Neural crest cell (in vitro differentiated cells): ENCODE measurements at regions not wholly inside any gene's neighbourhood (a gene's known extent, or its start where the extent isn't known, plus 50 kb on each side); places are given as distances from the start of the nearest gene placed in this dataset.

Source experiments
- DNase-seq: peaks from one replicate; pipeline ENCODE4 v3.0.0; 2021; ENCODE audit warnings: low read depth, mixed read lengths, low spot score
- H3K27ac Mint-ChIP-seq: one replicate; pipeline ENCODE4 v1.8.0; 2021; ENCODE audit warnings: mild to moderate bottlenecking, mixed read lengths; ENCODE audit not compliant: unreplicated experiment
- H3K27me3 Mint-ChIP-seq: 2 replicates; pipeline ENCODE4 v1.8.0; 2021; ENCODE audit warnings: low read depth, mild to moderate bottlenecking, mixed read lengths
- H3K36me3 Mint-ChIP-seq: 2 replicates; pipeline ENCODE4 v1.8.0; 2021; ENCODE audit warnings: low read depth, mild to moderate bottlenecking, mixed read lengths
- H3K4me1 Mint-ChIP-seq: 2 replicates; pipeline ENCODE4 v1.8.0; 2021; ENCODE audit warnings: mixed read lengths
- H3K4me3 Mint-ChIP-seq: one replicate; pipeline ENCODE4 v1.8.0; 2021; ENCODE audit warnings: mild to moderate bottlenecking, mixed read lengths
- H3K9me3 Mint-ChIP-seq: 2 replicates; pipeline ENCODE4 v1.8.0; 2021; ENCODE audit warnings: mixed read lengths
- TF ChIP-seq, protein P1 (sequence below): fragments of 200-600 bp; sonication (generic); conservative IDR thresholded peaks from 2 replicates; pipeline ENCODE4 v1.5.0; 2021; ENCODE audit warnings: antibody characterized with exemption, mild to moderate bottlenecking

DNA sequence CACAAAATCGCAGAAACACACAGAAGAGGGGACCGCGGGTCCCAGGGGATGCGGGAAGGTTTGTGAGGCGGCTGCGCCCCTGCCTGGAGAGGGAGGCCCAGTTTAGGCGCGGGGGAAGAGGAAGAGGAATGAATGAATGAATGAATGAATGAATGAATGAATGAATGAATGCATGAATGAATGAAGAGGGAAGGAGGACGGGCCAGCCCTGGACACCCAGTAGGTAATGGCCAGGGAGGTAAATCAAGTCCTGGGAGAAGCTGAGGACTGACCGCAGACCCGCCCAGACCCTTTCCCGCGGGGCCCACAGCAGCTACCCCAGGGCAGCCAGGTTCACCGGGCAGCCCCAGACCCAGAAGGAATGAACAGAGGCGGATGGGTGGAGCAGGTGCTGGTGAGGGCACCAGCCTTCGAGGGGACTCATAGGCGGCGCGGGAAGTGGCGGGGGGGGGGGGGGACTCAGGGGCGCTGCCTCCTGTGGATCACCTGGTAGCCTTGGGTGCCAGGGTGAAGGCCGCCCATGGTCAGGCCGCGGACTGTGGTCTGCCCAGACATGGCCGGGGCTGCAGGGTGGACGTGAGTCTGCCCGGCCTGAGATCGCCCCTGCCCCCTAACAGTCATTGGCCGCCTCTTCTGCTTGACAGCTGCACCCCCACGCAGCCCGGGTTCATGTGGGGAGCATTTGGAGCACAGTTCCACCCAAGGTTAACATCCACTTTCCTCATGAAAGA lies 192.0 kb upstream of the PDE10A start:
- no peak for DNase-seq
- H3K9me3 Mint-ChIP-seq: no peaks in the 10 kb centered on the region
- peaks cover 46% of the 10 kb centered on the region for H3K27me3 Mint-ChIP-seq
- no peak overlapping the region for H3K27ac Mint-ChIP-seq
- TF ChIP-seq, protein P1, sequence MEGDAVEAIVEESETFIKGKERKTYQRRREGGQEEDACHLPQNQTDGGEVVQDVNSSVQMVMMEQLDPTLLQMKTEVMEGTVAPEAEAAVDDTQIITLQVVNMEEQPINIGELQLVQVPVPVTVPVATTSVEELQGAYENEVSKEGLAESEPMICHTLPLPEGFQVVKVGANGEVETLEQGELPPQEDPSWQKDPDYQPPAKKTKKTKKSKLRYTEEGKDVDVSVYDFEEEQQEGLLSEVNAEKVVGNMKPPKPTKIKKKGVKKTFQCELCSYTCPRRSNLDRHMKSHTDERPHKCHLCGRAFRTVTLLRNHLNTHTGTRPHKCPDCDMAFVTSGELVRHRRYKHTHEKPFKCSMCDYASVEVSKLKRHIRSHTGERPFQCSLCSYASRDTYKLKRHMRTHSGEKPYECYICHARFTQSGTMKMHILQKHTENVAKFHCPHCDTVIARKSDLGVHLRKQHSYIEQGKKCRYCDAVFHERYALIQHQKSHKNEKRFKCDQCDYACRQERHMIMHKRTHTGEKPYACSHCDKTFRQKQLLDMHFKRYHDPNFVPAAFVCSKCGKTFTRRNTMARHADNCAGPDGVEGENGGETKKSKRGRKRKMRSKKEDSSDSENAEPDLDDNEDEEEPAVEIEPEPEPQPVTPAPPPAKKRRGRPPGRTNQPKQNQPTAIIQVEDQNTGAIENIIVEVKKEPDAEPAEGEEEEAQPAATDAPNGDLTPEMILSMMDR: no peak
- no peaks in the 10 kb centered on the region for H3K36me3 Mint-ChIP-seq
- H3K4me3 Mint-ChIP-seq: no peak overlapping the region
- H3K4me1 Mint-ChIP-seq: peaks cover 4% of the 10 kb centered on the region

DNA sequence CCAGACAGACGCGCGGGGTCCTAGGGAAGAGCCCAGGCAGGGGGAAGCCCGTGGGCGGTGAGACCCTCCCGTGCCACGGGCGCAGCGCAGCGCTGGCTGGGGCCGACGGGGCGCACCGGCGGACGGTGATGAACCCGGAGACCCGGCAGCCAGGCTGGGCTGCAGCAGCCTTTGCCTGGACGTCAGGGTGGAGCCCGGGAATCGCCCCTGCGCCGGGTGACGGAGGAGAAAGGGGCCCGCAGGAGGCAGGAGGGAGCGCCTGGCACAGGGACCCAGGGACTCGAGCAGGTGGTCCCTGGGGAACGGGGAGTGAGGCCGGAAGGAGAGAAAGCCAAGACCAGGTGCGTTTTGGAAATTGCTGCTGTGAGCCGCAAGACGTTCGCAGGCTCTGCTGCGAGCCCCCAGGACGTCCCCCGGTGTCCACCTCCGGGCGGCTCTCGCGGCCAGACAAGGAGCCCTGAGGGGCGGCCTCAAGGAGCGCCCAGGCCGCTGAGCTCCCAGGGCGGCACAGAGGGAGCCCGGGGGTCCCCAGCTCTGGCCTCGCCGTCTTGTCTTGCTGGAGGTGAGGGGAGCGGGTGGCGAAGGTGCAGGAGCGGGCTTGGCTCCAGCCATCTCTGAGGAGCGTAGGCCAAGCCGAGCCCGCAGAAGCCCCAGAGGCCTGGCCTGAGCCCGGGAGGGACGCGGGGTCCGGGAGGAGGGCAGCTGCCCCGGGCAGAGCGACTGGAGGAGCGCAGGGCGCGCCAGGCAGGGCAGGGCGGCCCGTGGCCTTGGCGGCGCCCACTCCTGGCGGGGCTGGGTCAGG lies 191.2 kb upstream of the PDE10A start:
- no peak for DNase-seq
- no peak overlapping the region for H3K27ac Mint-ChIP-seq

DNA sequence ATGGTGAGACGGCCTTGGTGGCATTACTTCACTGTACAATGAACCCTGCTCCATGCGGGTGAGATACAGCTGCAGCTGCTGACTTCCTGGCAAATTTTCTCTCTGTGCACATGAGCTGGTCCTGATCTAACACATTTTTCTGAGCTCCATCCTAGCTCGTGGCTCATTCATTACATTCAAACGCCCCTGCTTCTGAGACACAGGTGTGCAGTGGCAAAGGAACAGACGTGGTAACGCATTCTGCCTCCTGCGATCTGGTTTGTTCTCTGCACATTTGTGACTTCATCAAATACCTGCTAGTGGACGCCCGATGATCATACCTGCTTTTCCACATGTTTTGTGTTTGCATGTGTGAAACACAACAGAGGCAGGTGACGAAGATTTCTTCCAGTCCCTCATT lies 189.6 kb upstream of the PDE10A start:
- Mint-ChIP-seq H3K27ac (no peak overlapping the region), H3K4me1 (peaks cover 17% of the 10 kb centered on the region), H3K9me3 (no peaks in the 10 kb centered on the region), H3K36me3 (no peaks in the 10 kb centered on the region), H3K27me3 (peaks cover 48% of the 10 kb centered on the region), H3K4me3 (no peak overlapping the region)
- TF ChIP-seq, protein P1: no peak
- DNase-seq: no peak

More for the DNA sequence above, 191.2 kb upstream of the PDE10A start:
- TF ChIP-seq, protein P1: no peak
- peaks cover 11% of the 10 kb centered on the region for H3K4me1 Mint-ChIP-seq
- H3K27me3 Mint-ChIP-seq: peaks cover 46% of the 10 kb centered on the region
- H3K4me3 Mint-ChIP-seq: no peak overlapping the region
- H3K36me3 Mint-ChIP-seq: no peaks in the 10 kb centered on the region
- H3K9me3 Mint-ChIP-seq: no peaks in the 10 kb centered on the region

DNA sequence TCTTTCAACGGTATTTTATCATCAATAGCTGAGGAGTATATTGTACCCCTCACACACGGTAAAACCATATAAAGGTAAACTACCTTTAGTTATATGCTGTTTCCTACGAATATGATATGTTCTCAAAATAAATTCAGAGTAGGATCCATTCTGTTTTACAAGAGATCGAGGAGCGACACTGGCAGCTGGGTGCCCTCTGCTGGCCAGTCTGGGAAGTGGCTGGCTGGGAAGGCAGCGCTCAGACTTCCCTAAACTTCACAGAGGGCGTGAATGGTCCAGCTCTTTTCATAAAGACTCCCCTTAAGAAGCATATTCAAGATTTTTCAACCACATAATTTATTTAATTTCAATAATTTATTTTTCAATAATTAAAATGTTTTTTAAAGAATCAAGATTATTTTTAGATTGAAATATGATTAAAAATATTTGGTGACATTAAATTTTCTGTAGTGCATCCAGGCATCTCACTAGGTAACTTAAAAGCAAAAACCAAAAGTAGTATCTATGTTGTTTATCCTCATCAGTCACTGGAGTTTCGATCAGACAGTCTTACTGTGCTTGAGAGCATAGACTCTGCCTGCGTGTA lies 187.5 kb upstream of the PDE10A start:
- TF ChIP-seq, protein P1: peak; percentile 99
- Mint-ChIP-seq H3K27ac (no peak overlapping the region), H3K9me3 (no peaks in the 10 kb centered on the region), H3K4me1 (peaks cover 30% of the 10 kb centered on the region), H3K27me3 (peaks cover 38% of the 10 kb centered on the region), H3K36me3 (no peaks in the 10 kb centered on the region), H3K4me3 (peak overlapping the region; percentile 54)
- peak; percentile 75 for DNase-seq

DNA sequence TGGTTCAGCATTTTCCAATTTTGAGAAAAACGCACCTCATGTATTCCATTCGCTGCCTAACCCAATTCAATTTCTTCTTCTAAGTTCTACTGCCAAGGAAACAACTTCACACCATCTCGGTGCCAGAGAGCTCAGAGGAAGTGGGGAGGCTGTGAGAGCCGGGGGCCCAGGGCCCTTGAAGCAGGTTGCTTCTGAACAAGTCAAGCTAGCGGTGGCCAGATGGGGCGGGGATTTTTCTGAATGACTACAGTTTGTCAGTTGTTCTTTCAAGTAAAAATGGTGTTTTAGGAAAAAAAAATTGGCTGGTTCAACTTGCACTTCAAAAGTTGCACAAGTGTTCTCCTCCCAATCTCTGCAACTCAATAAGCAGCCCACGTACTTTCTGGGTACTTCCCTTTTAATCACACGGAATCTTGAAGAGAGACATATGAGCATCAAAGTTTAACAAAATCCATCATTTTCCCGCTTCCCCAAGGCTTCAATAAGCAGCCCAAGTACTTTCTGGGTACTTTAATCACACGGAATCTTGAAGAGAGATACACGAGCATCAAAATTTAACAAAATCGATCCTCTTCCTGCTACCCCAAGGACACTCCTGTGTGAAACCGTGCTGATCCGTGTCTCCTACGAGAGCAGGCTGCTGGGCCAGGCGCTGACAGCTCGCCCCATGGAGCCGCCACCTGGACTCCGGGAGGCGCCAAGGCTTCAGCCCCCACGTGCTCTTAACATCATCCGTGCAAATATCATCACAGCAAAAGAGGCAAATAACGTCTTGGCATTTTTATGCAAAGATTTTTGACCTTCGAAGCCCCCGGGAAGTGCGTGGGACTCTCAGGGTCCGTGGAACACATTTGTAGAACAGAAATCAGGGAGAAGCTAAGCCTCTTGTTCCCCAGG lies 186.7 kb upstream of the PDE10A start:
- peaks cover 37% of the 10 kb centered on the region for H3K4me1 Mint-ChIP-seq
- H3K36me3 Mint-ChIP-seq: no peaks in the 10 kb centered on the region
- H3K9me3 Mint-ChIP-seq: no peaks in the 10 kb centered on the region
- peak overlapping the region; percentile 54 for H3K4me3 Mint-ChIP-seq
- H3K27me3 Mint-ChIP-seq: peaks cover 33% of the 10 kb centered on the region
- TF ChIP-seq, protein P1: no peak
- no peak overlapping the region for H3K27ac Mint-ChIP-seq
- no peak for DNase-seq
